GM21723 (cell line): ENCODE measurements at regions not wholly inside any gene's neighbourhood (a gene's known extent, or its start where the extent isn't known, plus 50 kb on each side); places are given as distances from the start of the nearest gene placed in this dataset.

ENCODE experiments used
- ATAC-seq: cut with Tn5 transposase; IDR thresholded peaks from one replicate; pipeline ENCODE4 v1.9.1; 2021; ENCODE audit warnings: mild to moderate bottlenecking, moderate library complexity; ENCODE audit not compliant: unreplicated experiment

DNA sequence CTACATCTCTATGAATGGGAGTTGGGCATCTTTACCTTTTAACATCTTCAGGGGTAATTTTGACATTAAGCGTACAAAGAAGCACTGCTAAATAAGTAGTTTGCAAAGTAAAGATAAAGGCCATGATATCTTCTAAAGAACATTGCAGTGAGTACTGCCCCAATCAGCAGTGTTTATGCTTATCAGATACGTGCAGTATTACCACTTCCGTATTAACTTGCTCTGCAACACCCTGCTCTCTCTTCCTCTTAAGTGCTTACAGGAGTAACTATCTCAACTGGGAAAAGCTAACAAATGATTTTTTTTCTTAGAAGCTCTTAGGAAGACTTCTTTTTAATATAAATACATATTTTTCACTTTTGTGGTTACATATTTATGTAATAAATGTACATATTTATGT is 793.7 kb upstream of the SLC10A2 start:
- no peak for ATAC-seq

GRCh38 chr13:103852036-103852435 is 785.8 kb upstream of the SLC10A2 start:
- ATAC-seq: no peak

DNA sequence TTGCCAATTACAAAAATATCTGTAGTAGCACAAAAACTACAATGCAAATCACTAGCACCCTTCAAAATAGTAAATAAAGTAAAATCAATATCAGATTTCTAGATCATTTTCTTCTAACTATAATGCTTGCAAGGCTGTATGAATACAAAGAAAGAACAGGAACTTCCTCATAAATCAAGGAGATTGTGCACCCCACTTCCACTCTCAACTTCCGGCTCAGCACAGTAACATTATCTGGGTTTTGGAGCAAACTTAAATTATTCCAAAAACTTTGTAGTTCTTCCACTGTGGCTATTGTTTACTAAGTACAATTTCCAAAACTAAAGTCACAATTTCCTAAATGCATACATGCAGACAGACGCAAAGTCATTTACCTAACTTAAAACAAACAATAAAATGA is 778.3 kb upstream of the SLC10A2 start:
- no peak for ATAC-seq

GRCh38 chr13:103839460-103839859 is 773.2 kb upstream of the SLC10A2 start:
- no peak for ATAC-seq

- no peak for ATAC-seq
These were observed 768.8 kb upstream of the SLC10A2 start for GRCh38 chr13:103835052-103835451.

- no peak for ATAC-seq
These were observed 767.2 kb upstream of the SLC10A2 start for GRCh38 chr13:103833294-103833852.

DNA sequence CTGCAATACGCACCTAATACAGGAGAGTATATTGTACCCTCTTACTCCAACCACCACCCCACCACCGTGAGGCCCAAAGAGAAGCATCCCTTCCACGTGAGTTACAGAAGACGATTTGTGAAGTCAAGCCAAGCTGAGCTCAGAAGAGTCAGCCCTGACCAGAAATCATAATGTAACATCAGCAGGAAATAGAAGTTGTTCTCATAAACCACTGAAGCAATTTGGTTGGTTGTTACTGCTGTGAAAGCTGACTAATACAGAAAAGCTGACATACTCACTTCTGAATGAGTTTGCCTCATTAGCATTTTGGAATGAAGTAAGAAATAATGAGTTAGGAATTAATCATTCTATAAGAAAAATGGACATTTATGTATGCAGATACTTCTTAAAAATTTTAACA is 749.4 kb upstream of the SLC10A2 start:
- ATAC-seq: no peak

GRCh38 chr13:103812971-103813370 is 746.8 kb upstream of the SLC10A2 start:
- no peak for ATAC-seq

- ATAC-seq: no peak
These were observed 746.3 kb upstream of the SLC10A2 start for GRCh38 chr13:103812558-103812957.

DNA sequence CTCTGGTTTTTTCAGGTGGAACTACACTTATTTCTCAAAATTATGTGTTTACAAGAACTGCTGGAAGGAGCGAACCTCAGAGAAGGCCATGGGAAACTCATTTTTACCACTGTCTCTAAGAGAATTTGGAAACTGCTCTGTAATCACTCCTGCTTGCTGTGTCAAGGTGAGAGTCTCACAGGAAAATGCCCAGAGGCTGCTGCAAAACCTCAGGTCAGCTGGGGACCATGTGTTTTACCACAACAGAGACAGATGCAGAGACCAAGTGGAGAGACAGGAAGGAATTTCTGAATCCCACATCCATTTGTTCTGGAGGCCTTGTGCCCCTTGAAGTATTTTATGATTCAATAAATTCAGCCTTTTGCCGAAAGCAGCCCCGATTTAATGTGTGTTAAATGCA is 743.8 kb upstream of the SLC10A2 start:
- no peak for ATAC-seq

- ATAC-seq: no peak
These were observed 739.6 kb upstream of the SLC10A2 start for GRCh38 chr13:103805771-103806170.

DNA sequence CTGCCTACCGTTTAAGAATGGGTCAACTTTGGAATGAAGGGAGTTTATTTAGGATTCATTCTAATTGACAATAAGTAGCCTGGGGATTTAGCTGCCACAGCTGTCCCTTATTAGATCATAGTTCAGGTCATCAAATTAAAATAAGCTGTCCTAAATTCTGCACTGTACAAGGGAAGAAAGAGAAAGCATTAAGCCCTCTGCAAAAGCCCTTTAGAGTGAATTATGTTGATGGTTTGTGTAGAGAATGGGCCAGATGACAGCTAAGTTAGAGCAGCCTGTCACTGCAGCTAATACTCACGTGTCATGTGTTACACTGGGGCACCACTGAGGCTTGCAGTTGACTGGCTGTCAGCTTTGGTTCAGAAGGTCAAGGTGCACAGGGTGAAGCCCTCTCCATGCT is 737.1 kb upstream of the SLC10A2 start:
- ATAC-seq: no peak

- ATAC-seq: no peak
These were observed 732.8 kb upstream of the SLC10A2 start for GRCh38 chr13:103799028-103799427.

DNA sequence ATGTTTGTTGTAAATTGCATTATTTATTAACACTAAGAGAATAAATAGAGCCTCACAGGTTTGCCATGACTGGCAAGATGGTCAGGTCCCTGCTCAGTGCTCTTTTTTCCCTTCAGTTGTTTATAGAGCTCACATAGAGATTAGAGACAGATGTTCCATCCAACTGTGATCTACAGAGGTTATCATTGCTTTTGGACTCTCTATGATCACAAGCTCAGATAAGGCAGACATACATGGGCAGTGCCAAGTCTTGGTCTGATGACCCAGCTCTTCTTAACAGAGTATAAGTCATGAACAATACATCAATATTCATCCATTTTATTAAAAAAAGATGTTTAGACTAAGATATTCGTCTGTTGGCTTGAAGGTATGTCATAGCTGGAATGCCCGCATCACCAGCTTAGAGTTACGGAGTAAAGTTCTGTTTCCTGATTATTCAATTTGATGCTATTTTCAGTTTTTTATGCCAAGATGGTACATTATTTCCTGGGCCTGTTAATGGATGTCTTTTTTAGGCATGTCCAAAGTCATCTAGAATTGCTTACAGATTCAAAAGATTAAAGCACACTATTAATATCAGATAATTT is 729.8 kb upstream of the SLC10A2 start:
- no peak for ATAC-seq

GRCh38 chr13:103794526-103794925 is 728.3 kb upstream of the SLC10A2 start:
- ATAC-seq: no peak

DNA sequence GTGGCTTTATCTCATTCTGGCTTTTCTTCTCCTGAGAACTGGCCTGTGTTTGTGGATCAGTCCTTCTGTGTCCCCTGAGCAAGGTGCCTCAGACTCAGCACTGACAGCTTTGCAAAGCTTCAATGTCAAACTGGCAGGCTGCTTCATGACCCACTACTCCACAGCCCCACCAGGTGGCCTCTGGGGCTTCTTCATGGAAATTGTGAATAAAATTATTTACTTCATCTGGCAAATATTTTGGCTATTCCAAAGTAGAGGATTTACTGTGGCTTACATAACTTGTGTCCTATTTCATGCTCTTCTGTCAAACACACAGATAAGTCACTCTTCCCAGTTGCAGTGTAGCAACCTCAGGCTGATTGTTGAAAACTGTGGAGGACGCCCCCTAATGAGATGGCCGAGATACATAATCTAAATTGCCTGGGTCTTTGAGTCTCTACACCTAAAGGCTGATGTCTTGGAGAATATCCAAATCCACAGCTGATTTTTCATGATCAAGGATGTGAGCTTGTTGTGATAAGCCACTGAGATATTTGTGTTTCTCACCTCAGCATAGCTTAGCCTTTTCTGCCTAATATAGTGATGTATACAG is 721.9 kb upstream of the SLC10A2 start:
- ATAC-seq: no peak

DNA sequence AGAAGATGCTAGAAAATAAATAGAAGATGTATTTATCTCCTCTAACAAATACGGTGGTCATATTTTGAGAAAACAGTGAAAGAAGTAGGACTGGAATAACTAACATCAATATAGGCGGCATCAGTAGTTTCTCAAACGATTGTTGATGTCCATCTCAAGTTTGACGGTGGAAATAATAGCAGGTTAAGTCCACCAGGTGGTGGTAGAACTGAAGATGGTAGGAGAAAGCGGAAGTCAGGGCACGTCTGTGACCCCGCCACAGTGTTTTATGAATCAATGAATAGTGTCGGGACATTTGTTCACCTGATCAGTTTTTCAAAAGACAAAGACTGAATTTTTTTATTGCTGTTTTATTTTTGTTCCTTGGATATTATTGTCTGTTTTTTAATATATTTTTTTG is 706.4 kb upstream of the SLC10A2 start:
- ATAC-seq: no peak

DNA sequence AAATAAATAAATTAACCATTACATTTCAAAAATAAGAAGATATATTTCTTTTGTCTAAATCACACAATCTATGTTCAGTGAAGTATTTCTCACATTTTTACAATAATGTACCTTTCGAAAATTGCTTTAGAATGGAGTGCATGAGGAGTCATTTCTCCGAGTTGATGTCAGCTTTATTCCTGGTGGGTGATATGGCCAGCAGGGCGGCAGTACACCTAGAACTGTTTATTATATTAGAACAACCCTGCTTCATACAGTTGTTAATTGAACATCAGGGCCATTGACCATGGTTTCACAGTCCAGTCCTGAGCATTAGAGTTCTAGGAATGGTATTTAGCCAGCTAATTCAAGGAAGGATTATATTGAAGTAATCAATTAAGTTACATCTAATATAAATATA is 696.3 kb upstream of the SLC10A2 start:
- ATAC-seq: no peak

GRCh38 chr13:103759361-103759760 is 693.1 kb upstream of the SLC10A2 start:
- ATAC-seq: no peak

GRCh38 chr13:103758222-103758621 is 692.0 kb upstream of the SLC10A2 start:
- ATAC-seq: no peak

- no peak for ATAC-seq
These were observed 691.1 kb upstream of the SLC10A2 start for GRCh38 chr13:103757361-103757760.

DNA sequence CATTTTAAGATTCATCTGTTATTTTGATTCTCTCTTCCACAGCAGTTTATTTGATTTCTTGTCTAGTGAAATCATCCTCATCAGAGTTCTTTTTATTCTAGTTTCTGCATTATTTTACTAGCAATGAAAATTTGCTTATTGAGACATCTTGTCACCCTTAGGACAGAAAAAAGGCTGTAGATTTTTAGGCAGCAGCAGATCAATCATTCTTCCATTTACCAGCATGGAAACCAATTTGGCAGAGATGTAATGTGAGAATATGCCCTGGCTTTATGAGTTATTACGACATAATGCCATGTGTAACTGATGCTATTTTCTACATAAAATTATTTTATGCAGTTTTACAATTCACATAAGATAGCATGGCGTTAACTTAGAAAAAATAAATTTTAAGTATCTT is 688.6 kb upstream of the SLC10A2 start:
- no peak for ATAC-seq

- ATAC-seq: no peak
These were observed 668.6 kb upstream of the SLC10A2 start for GRCh38 chr13:103734837-103735236.
